ENCODE measurements at regions not wholly inside any gene's neighbourhood (a gene's known extent, or its start where the extent isn't known, plus 50 kb on each side); places are given as distances from the start of the nearest gene placed in this dataset.

DNA sequence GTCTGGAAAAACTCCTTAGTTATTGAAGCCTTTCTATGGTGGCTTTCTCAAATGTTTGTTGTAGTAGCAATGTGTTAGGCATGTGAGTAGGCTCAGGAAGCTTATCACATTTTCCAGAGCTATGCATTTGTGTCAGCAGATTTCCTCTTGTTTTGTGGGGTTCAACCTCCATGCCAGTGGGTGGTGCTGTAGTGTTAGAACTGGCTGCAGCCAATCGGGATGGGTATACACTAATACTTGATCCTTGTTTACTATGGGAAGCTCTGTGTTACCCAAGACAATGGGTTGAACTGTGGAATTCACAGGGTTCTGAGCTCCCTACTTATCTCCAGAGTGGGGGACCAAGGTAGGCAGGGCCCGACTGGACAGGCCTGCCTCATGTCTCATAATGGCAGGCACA lies 348.5 kb upstream of the ADAMTS5 start:
- no peak for DNase-seq (ENCODE audit: low read depth)

DNA sequence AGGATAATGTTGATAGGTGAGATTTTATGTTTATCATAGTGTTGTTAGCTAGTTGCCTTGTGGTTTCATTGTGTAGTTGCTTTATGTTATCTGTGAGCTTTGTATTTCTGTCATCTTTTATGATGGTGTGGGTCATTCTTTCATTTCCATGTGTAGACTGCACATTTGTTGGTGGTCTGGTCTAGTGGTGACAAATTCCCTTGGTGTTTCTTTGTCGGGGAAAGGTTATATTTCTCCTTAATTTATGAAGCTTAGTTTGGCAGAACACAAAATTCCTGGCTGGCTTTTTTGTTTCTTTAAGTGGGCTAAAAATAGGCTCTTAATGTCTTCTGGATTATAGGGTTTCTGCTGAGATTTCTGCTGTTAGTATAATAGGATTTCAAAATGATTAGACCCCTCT lies 347.2 kb upstream of the ADAMTS5 start:
- no peak for DNase-seq (ENCODE audit: low read depth)

GRCh38 chr21:27306791-27307775 lies 340.2 kb upstream of the ADAMTS5 start:
- no peak for DNase-seq (ENCODE audit: low read depth)

- DNase-seq (ENCODE audit: low read depth) = no peak
Measured at GRCh38 chr21:27306206-27306605, 339.3 kb upstream of the ADAMTS5 start.

GRCh38 chr21:27301220-27301619 lies 334.3 kb upstream of the ADAMTS5 start:
- no peak for DNase-seq (ENCODE audit: low read depth)

- no peak for DNase-seq (ENCODE audit: low read depth)
Measured at GRCh38 chr21:27300770-27301169, 333.9 kb upstream of the ADAMTS5 start.

GRCh38 chr21:27298465-27298864 lies 331.6 kb upstream of the ADAMTS5 start:
- DNase-seq (ENCODE audit: low read depth) = no peak

DNA sequence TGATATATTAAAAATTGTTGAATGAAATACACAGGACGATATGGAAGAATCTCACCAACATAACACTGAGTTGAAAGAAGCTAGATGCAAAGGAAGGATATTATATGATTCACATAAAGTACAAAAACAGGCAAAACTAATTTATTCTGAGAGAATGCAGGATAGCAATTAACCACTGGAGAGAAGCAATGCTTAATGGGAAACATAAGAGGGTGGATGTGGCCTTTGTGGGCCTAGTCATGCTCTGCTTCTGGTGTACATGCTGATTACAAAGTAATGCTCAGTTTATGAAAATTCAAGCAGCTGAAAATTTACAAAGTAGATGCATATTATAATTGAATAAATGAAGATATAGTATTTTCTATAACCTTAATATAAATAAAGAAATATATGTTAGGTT lies 326.4 kb upstream of the ADAMTS5 start:
- no peak for DNase-seq (ENCODE audit: low read depth)

- no peak for DNase-seq (ENCODE audit: low read depth)
Measured at GRCh38 chr21:27292783-27293182, 325.9 kb upstream of the ADAMTS5 start.

GRCh38 chr21:27292229-27292628 lies 325.3 kb upstream of the ADAMTS5 start:
- DNase-seq (ENCODE audit: low read depth) = no peak

DNA sequence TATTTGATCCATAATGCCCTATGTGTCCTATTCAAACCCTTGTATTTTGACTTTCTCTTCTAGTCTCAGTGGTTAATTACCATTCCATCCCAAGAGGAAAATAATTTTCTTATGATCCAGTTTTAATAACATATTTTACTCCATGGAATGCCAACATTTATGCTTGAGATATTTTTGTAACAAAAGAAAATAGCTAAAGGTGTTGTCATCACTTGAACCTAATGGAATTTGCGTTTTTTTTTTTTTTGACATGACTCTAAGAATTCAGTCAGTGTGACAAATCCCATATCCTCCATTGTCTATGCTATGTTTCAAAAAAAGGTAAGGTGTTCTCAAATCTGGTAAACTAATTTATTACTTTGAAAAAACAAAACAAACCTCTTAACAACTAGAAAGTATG lies 324.1 kb upstream of the ADAMTS5 start:
- DNase-seq (ENCODE audit: low read depth) = no peak

DNA sequence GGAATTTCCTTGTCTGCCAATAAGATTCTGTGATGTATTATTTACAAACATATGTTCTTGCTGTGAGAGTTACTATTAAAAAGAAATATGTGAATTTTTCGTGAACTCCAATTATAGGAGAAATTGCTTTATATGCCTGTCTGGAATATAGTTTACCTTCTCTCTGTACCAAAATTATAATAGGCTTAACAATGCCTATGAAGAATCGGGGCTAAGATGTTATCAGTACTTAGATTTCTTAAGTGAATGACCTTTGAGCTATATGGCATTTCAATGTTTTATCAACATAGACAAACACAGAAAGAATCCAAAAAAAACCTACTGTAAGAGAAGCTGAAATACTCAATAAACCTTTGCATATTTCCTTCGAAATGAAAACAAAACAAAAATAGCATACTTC lies 323.1 kb upstream of the ADAMTS5 start:
- no peak for DNase-seq (ENCODE audit: low read depth)

GRCh38 chr21:27286760-27287159 lies 319.9 kb upstream of the ADAMTS5 start:
- DNase-seq (ENCODE audit: low read depth) = no peak

GRCh38 chr21:27277110-27277509 lies 310.2 kb upstream of the ADAMTS5 start:
- no peak for DNase-seq (ENCODE audit: low read depth)

DNA sequence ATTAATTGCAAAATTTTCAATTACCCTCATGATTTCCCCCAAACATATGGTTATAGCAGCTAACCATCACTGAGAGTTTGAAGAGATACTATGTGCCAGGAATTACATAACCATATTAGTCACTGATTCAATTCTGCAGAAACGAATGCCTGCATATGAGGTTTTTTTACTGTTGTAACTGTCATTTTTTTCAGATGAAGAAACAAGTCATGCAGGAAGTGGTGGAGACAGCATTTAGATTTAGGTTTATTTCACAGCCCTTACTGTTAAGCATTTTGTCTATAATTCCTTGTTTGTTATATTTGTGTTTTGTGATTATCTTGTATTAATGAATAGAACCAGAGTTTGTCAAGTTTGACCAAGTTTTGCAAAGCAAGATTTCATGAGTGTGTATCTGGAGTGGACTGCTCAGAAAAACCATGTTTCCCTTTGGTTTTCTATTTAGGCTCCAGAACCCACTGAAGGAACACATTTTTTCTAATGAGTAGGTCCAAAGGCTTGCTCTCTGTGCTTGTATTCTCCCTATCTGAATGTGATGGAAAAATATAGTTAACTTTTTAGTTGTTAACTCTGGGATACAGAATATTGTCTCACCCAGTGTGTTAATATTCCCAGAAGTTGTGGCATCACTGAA lies 308.5 kb upstream of the ADAMTS5 start:
- DNase-seq (ENCODE audit: low read depth) = peak; percentile 74

DNA sequence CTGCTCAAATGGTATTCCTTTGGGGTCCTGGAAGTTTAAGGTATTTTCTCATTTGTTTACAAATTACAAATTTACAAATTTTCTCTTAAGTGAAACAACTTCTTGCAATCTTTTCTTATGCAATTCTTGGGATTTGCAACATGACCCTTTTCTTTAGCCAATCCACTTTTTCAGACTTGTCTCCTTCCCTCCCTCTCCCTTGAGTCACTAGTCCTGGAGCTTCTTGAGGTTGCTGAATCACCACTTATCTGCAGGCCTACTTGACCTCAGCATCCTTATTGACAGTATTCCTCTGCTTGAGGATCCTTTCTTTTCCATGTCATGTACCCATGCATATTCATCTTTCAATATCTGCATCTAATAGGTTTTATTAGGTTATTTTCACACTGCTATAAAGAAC lies 302.8 kb upstream of the ADAMTS5 start:
- DNase-seq (ENCODE audit: low read depth) = peak; percentile 80

DNA sequence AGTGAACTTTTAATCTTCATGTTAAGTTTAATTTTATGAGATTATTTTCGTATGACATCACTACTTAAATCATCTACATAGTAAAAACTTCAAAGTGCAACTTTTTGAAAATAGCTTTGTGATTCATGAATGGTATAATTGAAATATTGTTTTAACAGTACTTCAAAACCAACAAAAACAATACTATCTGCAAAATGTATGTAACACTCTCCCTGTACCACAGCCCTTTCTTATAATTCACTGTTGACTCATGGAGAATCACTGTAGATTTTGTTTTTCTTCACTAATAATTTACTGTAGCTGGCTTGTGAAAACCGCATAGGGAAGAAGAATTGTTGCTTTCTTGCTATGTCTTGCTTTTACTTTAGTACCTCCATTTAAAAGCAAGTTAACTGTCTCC lies 301.4 kb upstream of the ADAMTS5 start:
- DNase-seq (ENCODE audit: low read depth) = peak; percentile 54

DNA sequence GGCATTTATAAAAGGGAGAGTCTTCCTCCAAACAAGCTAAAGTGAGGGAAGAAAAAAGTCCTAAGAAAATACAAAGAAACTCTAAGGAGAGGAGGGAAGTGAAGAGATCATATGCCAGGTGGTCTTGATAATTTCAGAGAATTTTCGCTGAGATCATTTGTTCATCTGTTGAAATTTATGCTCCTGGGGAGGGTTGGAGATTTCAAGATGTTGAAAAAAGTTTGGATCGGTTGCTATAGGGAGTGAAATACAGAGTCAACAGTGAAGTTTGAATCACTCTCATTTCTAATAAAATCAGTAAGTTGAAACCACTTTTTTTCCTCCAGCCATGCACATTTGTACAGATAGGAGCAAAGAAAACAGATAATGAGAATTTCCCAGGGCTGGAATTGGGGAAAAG lies 299.1 kb upstream of the ADAMTS5 start:
- no peak for DNase-seq (ENCODE audit: low read depth)

DNA sequence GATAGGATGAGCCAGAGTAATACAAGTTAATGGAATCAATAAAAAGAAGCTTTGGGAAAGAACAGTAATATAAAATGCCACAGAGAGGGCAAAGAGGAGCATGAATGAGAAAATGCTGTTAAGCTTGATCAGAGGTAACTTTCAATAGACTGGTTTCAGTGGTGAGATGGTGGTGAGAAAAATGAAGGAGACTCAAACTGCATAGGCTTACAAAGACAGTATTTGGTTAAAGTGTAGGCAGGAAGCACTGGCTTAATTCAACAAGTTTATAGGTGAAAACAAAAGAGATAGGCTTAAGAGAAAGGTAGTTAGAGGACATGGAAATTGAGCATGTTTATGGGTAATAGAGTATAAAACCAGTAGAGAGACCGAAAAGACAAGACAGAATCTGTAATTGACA lies 298.6 kb upstream of the ADAMTS5 start:
- DNase-seq (ENCODE audit: low read depth) = no peak

DNA sequence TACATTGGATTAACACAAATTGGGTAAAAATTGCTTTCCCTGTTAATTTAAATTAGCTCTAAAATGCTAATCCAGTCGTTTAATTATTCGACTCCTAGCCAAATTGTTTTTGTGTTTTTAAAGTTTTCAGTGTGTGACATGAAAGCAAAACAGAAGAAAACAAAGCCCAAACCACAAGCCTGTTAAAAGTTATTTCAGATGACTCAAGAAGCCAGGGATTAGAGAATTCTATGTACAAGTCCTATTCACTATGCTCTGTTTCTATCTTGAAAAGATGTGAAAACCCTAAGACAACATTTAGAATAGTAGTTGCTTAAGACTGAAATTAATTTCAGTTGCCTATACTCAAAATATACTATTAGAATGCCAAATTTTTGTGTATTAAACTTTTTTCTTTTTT lies 294.8 kb upstream of the ADAMTS5 start:
- DNase-seq (ENCODE audit: low read depth) = no peak

DNA sequence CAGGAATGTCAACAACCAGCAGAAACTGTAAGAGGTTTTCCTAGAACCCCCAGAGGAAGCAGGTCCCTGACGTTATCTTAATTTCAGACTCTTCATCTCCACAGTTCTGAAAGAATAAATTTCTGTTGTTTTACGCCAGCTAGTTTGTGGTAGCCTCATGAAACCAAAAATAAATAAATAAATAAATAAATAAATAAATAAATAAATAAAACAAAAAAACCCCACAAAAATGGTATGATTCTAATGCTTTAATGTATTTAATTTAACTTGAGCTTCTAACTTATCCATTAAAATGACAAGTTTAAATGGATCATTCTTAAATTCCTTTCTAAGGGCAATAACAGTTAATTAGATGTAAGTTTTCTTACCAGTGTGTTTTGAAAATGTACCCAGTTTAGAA lies 293.8 kb upstream of the ADAMTS5 start:
- DNase-seq (ENCODE audit: low read depth) = no peak

- no peak for DNase-seq (ENCODE audit: low read depth)
Measured at GRCh38 chr21:27258742-27259448, 292.0 kb upstream of the ADAMTS5 start.

All from stromal cell of bone marrow (primary cell).